ENCODE measurements at regions not wholly inside any gene's neighbourhood (a gene's known extent, or its start where the extent isn't known, plus 50 kb on each side); places are given as distances from the start of the nearest gene placed in this dataset.

DNA sequence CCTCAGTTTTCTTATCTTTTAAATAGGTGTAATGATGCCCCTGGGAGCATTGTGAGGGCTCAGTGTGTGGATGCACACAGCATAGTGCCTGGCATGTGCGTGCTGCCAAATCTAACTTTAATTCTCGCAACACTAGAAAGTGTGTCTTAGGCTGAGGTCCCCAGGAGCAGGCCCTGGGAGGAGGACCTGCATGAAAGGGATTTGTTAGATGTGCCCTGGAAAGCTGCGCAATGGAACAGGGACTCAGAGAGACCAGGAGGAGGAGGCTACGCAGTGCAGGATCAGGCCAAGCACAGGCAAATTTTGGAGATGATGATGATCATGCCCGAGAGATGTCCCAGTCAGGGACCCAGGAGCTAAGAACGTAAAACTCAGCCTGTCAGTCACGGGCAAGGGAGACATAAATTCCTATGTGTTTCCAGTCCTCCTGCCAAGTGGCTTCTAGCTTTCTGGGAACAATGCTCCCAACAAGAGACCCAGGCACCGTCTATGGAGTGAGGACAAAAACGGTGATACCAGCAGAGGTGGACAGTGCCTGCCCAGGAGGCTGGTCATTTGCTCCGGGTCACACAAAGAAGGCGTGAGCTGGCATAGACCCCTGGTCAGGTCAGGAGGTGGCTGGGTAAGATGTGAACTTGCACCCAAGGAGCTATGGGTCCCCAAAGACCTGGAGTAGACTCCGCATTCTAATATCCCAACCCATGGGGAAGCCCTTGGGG is 352.2 kb upstream of the TNRC6C start:
- Histone ChIP-seq H3K27me3 (no peaks in the 10 kb centered on the region), H3K4me3 (no peak overlapping the region), H3K9me3 (no peaks in the 10 kb centered on the region), H3K36me3 (no peaks in the 10 kb centered on the region), H3K27ac (no peak overlapping the region), H3K4me1 (peaks cover 13 to 41% (median 28%) of the 10 kb centered on the region in 9 donors)
- no peak for ATAC-seq
- TF ChIP-seq, protein P1, sequence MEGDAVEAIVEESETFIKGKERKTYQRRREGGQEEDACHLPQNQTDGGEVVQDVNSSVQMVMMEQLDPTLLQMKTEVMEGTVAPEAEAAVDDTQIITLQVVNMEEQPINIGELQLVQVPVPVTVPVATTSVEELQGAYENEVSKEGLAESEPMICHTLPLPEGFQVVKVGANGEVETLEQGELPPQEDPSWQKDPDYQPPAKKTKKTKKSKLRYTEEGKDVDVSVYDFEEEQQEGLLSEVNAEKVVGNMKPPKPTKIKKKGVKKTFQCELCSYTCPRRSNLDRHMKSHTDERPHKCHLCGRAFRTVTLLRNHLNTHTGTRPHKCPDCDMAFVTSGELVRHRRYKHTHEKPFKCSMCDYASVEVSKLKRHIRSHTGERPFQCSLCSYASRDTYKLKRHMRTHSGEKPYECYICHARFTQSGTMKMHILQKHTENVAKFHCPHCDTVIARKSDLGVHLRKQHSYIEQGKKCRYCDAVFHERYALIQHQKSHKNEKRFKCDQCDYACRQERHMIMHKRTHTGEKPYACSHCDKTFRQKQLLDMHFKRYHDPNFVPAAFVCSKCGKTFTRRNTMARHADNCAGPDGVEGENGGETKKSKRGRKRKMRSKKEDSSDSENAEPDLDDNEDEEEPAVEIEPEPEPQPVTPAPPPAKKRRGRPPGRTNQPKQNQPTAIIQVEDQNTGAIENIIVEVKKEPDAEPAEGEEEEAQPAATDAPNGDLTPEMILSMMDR (IDR thresholded peaks at IDR 0.05): no peak
- DNase-seq: no peak
- WGBS, 2 donors: 79 to 87% methylated on average over 12 of the region's 12 CpGs
- intact Hi-C loops (cut with DNase I): loop anchor here in 1 of 10 donors (5.0 kb wide), 1 partner anchor 476 kb away; no protein-coding TSS in a partner anchor

DNA sequence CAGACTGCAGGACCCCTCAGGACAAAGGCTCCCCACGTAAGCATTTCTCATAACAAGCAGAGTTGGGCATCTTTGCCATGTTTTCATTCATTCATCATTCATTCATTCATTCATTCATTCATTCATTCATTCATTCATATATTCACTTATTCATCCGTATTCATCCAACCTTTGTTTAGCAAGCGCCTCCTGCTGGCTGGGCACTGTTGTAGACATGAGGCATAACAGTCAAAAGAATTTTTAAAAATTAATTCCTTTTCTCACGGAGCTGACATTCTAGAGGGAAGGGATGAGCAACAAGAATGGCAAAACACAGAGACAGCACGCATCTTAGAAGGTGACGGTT is 351.7 kb upstream of the TNRC6C start:
- 89 to 93% methylated on average over 6 of the region's 6 CpGs for WGBS, 2 donors
- H3K9me3 ChIP-seq: no peaks in the 10 kb centered on the region
- ATAC-seq (no peak), DNase-seq (no peak)
- H3K4me3 ChIP-seq: no peak overlapping the region
- intact Hi-C loops (cut with DNase I): loop anchor here in 1 of 10 donors (5.0 kb wide), 1 partner anchor 475 kb away; no protein-coding TSS in a partner anchor
- no peak overlapping the region for H3K27ac ChIP-seq
- peaks cover 8 to 37% (median 25%) of the 10 kb centered on the region in 9 donors for H3K4me1 ChIP-seq
- TF ChIP-seq, protein P1 (IDR thresholded peaks at IDR 0.05): peak in 2 of 9 donors; percentile 3 to 21
- H3K27me3 ChIP-seq: no peaks in the 10 kb centered on the region
- H3K36me3 ChIP-seq: no peaks in the 10 kb centered on the region

DNA sequence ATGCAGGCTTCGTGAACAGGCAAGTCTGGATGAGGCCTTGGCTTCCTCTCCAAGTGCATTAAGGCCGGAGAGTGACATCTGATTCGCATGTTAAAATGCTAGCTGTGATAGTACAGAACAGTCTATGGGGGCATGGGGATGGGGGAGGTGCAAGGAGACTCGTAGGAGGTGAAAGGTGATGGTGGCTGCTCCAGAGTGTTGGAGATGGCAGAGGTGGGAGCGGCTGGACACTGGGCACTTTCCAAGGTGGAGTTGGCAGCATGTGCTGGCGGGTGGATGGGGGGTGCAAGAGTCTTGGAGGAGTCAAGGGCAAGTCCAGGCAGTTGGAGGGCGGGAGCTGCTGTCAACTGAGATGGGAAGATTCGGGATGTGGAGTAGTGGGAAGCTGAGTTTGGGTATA is 350.9 kb upstream of the TNRC6C start:
- intact Hi-C loops (cut with DNase I): loop anchor here in 1 of 10 donors (5.0 kb wide), 1 partner anchor 475 kb away; no protein-coding TSS in a partner anchor
- TF ChIP-seq, protein P1 (IDR thresholded peaks at IDR 0.05): no peak
- H3K9me3 ChIP-seq: no peaks in the 10 kb centered on the region
- H3K27me3 ChIP-seq: no peaks in the 10 kb centered on the region
- no peak for ATAC-seq
- H3K36me3 ChIP-seq: no peaks in the 10 kb centered on the region
- 89 to 90% methylated on average over 8 of the region's 8 CpGs for WGBS, 2 donors
- H3K27ac ChIP-seq: no peak overlapping the region
- no peak overlapping the region for H3K4me3 ChIP-seq
- DNase-seq: no peak
- H3K4me1 ChIP-seq: peaks cover 8 to 30% (median 17%) of the 10 kb centered on the region in 9 donors

DNA sequence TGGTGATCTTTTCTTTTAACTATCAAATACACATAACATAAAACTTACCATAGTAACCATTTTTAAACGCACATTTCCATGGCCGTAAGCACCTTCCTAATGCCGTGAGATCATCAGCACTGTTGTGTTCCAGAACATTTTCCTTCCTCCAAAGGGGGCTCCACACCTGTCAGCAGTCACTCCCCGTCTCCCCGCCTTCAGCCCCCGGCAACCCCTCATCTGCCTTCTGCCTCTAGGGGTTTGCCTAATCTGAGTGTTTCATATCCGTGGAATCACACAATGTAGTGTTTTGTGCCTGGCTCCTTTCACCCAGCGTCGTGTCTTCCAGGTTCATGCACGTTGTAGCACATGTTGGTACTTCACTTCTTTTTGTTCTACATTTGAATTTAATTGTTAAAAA is 350.1 kb upstream of the TNRC6C start:
- WGBS, 2 donors: 88 to 91% methylated on average over 10 of the region's 10 CpGs
- TF ChIP-seq, protein P1 (IDR thresholded peaks at IDR 0.05): no peak
- Histone ChIP-seq H3K4me3 (no peak overlapping the region), H3K36me3 (no peaks in the 10 kb centered on the region), H3K9me3 (no peaks in the 10 kb centered on the region), H3K27ac (no peak overlapping the region), H3K27me3 (no peaks in the 10 kb centered on the region), H3K4me1 (peaks cover 2 to 21% (median 9%) of the 10 kb centered on the region in 9 donors)
- ATAC-seq (no peak), DNase-seq (no peak)
- intact Hi-C loops (cut with DNase I): loop anchor here in 1 of 10 donors (5.0 kb wide), 1 partner anchor 474 kb away; no protein-coding TSS in a partner anchor
